ENCODE measurements at regions not wholly inside any gene's neighbourhood (a gene's known extent, or its start where the extent isn't known, plus 50 kb on each side); places are given as distances from the start of the nearest gene placed in this dataset.

GRCh38 chr18:8458546-8459215 lies 150.6 kb upstream of the RAB12 start:
- no peak for ATAC-seq

GRCh38 chr18:8460748-8461147 lies 148.5 kb upstream of the RAB12 start:
- intact Hi-C loops (cut with DNase I), result no loop called here
- ATAC-seq, result no peak
- DNase-seq, result no peak

More at GRCh38 chr18:8458546-8459215, 150.6 kb upstream of the RAB12 start:
- intact Hi-C loops (cut with DNase I), result no loop called here
- DNase-seq, result no peak

- intact Hi-C loops (cut with DNase I), result no loop called here
- ATAC-seq (no peak), DNase-seq (no peak)
These were observed 147.7 kb upstream of the RAB12 start for GRCh38 chr18:8461544-8461943.

GRCh38 chr18:8462651-8463185 lies 146.5 kb upstream of the RAB12 start:
- DNase-seq (no peak), ATAC-seq (no peak)
- intact Hi-C loops (cut with DNase I), result no loop called here

DNA sequence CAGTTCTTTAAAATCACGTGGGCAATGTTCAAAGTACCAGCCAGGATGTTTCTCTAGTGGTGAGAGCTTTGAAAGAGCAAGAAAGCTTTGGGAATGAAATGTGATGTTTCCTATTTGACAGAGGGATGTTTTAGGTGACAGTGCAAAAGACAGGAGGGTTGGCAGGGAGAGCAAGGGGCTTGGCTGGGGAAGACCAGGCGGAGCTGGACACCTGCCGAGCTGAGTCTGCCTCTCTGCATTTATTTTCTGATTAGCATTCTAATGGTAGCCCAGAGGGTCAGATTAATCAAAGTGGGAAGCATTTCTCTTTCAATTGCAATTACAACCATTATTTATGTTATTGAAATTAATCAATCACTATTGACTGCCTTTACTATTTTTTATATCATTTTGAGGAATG lies 145.4 kb upstream of the RAB12 start:
- no peak for ATAC-seq
- intact Hi-C loops (cut with DNase I), result no loop called here
- no peak for DNase-seq

- DNase-seq (no peak), ATAC-seq (no peak)
- intact Hi-C loops (cut with DNase I), result no loop called here
These were observed 141.0 kb upstream of the RAB12 start for GRCh38 chr18:8468191-8468590.

DNA sequence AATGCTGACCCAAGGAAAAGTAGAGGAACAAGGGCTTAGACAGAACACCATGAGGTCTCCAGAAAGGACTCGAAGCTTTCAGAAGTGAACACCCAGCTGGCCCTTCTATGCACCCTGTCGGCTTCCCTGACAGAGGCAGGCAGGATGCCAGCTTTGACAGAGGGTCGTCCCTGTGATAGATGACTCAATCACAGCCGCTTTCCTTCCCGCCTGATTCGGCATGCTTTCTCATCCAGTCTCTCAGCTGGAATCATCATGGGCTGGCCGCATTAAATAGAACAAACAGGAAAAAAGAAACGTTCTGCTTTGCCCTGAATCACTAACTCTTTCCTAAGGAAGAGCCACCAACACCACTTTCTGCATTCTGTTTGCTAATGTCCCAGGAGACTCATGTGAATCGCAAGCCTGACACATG lies 140.3 kb upstream of the RAB12 start:
- intact Hi-C loops (cut with DNase I), result no loop called here
- peak; percentile 54 for DNase-seq
- ATAC-seq, result peak; percentile 19 to 50

- DNase-seq, result no peak
- intact Hi-C loops (cut with DNase I), result no loop called here
These were observed 139.6 kb upstream of the RAB12 start for GRCh38 chr18:8469544-8470130.

GRCh38 chr18:8471372-8471771 lies 137.9 kb upstream of the RAB12 start:
- no peak for DNase-seq
- intact Hi-C loops (cut with DNase I), result no loop called here
- no peak for ATAC-seq

More at GRCh38 chr18:8469544-8470130, 139.6 kb upstream of the RAB12 start:
- peak; percentile 23 to 72 for ATAC-seq

- intact Hi-C loops (cut with DNase I), result loop anchor here in 1 of 2 donors (5.0 kb wide), 1 partner anchor 513 kb away; no protein-coding TSS in a partner anchor
- ATAC-seq (no peak), DNase-seq (no peak)
These were observed 134.6 kb upstream of the RAB12 start for GRCh38 chr18:8474661-8475060.

- no peak for DNase-seq
- intact Hi-C loops (cut with DNase I), result loop anchor here in 1 of 2 donors (5.0 kb wide), 1 partner anchor 510 kb away; no protein-coding TSS in a partner anchor
- no peak for ATAC-seq
These were observed 131.6 kb upstream of the RAB12 start for GRCh38 chr18:8477615-8478014.

- DNase-seq (peak; percentile 40), ATAC-seq (peak; percentile 53 to 71)
- intact Hi-C loops (cut with DNase I), result loop anchor here in 1 of 2 donors (5.0 kb wide), 1 partner anchor 509 kb away; no protein-coding TSS in a partner anchor
These were observed 130.9 kb upstream of the RAB12 start for GRCh38 chr18:8478166-8478967.

GRCh38 chr18:8478968-8479370 lies 130.3 kb upstream of the RAB12 start:
- no peak for ATAC-seq
- DNase-seq, result no peak
- intact Hi-C loops (cut with DNase I), result loop anchor here in 1 of 2 donors (5.0 kb wide), 1 partner anchor 508 kb away; no protein-coding TSS in a partner anchor

GRCh38 chr18:8479789-8480188 lies 129.4 kb upstream of the RAB12 start:
- DNase-seq (no peak), ATAC-seq (no peak)
- intact Hi-C loops (cut with DNase I), result loop anchor here in 1 of 2 donors (5.0 kb wide), 3 partner anchors 508 to 1257 kb away; no protein-coding TSS in a partner anchor

DNA sequence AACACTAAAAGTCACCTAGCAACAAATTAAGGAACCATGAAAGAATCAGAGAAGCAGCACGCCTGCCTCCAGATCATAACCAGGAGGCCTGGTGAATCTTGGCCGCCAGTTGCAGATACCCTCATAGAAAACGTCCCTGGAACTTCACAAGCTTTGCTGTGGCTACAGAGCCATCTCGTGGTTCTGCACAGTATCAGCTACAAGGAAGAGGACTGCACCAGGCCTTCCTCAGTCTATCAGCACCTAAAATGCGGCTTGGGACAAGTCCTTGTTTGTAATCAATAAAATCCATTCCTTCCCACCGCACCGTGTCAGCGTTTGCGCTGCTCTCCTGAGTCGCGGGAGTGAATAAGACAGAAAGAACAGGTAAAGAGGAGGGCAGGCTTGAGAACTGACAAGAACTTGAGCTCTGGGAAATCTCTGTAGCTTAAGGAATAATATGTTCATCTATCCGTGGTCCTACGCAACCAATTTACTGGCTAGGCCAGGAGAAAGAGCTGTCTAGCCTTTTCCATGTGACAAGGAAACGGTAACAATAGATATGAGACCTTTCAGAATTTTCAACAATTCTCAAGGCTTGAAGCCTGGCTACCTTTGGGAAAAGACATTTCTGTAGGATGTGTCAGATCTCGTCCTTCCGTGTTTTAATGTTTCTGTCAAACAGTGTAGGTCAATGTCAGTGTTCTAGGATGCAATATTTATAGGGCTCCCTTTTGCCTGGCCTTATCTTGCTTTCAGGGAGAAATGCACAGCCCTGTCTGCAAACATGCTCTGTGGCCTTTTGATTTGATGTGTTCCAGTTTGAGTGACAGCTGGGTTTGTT lies 128.5 kb upstream of the RAB12 start:
- DNase-seq, result no peak
- peak; percentile 81 to 82 for ATAC-seq
- intact Hi-C loops (cut with DNase I), result loop anchor here in 1 of 2 donors (5.0 kb wide), 2 partner anchors 1208 to 1258 kb away; no protein-coding TSS in a partner anchor

GRCh38 chr18:8484951-8485350 lies 124.3 kb upstream of the RAB12 start:
- no peak for ATAC-seq
- no peak for DNase-seq
- intact Hi-C loops (cut with DNase I), result loop anchor here in 1 of 2 donors (5.0 kb wide), 2 partner anchors 1213 to 1263 kb away; no protein-coding TSS in a partner anchor

GRCh38 chr18:8489761-8490160 lies 119.5 kb upstream of the RAB12 start:
- no peak for DNase-seq
- ATAC-seq, result no peak
- intact Hi-C loops (cut with DNase I), result no loop called here

DNA sequence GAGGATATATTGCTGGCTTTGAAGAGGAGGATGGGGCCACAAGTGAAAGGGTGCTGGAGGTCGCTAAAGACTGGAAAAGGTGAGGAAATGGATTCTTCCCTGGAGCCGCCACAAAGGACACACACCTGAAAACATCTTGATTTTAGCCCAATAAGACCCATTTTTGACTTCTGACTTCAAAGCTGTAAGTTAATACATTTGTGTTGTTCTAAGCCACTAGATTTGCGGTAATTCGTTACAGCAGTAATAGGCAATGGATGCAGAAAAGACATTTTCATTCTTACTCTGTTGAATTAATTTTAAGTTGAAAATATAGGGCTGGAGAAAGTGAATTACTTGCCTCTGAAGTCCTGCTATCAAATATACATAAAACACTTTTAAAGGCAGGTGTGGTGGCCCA lies 117.7 kb upstream of the RAB12 start:
- DNase-seq (no peak), ATAC-seq (no peak)
- intact Hi-C loops (cut with DNase I), result no loop called here

GRCh38 chr18:8493141-8493540 lies 116.1 kb upstream of the RAB12 start:
- no peak for ATAC-seq
- DNase-seq, result no peak
- intact Hi-C loops (cut with DNase I), result no loop called here
